ENCODE measurements at regions not wholly inside any gene's neighbourhood (a gene's known extent, or its start where the extent isn't known, plus 50 kb on each side); places are given as distances from the start of the nearest gene placed in this dataset.
A peak's percentile ranks its signal among the peaks of the same experiment; 100 is the strongest.

DNA sequence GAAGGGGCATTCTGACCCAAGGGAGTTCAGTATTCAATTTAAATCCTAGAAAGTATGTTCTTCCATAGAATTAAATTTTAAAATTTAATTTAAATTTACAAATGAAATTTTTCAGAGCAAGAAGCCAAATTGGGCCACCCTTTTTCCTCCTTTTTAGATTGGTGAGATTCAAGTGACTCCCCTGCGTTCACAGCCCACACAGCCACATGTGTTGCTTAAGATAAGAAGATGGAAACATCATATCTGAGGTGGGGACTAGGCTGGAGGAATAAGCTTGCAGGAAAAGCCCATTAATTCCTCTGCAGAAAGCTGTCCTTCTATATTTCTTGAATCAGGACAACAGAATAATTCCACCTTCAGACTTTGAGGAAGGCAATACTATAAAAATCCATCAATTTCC is 392.7 kb upstream of the ZNF507 start:
- Histone ChIP-seq H3K4ac (ENCODE audit: low read depth, low read length) (no peak overlapping the region), H2AFZ (ENCODE audit: insufficient read depth, low read length, poor library complexity) (no peak overlapping the region), H3K23ac (ENCODE audit: low read length) (no peak overlapping the region), H3K79me1 (ENCODE audit: low read length) (no peaks in the 10 kb centered on the region), H2BK5ac (ENCODE audit: low read depth, low read length, poor library complexity) (no peak overlapping the region), H3K4me1 (ENCODE audit: control insufficient read depth in 1 of 2, insufficient read depth in 2 of 2, low read length in 2 of 2) (no peaks in the 10 kb centered on the region), H2BK120ac (ENCODE audit: insufficient read depth, low read length, poor library complexity) (no peak overlapping the region), H3K9me3 (ENCODE audit: insufficient read depth, low read depth, low read length) (no peaks in the 10 kb centered on the region), H3K9ac (ENCODE audit: low read length) (no peak overlapping the region), H4K91ac (ENCODE audit: low read depth, low read length) (no peak overlapping the region), H3K18ac (ENCODE audit: low read length) (no peak overlapping the region), H4K12ac (ENCODE audit: low read depth, low read length) (no peak overlapping the region), H3K27me3 (ENCODE audit: insufficient read depth, low read length) (no peaks in the 10 kb centered on the region), H4K8ac (ENCODE audit: low read depth, low read length) (no peak overlapping the region), H3K4me2 (ENCODE audit: low read length) (no peak overlapping the region), H3K79me2 (ENCODE audit: control insufficient read depth, insufficient read depth, low read length, poor library complexity) (no peaks in the 10 kb centered on the region), H3K14ac (ENCODE audit: low read length) (no peak overlapping the region), H3K36me3 (ENCODE audit: control insufficient read depth in 1 of 2, insufficient read depth in 2 of 2, low read length in 2 of 2) (no peaks in the 10 kb centered on the region), H2AK5ac (ENCODE audit: low read length) (no peak overlapping the region), H3K4me3 (ENCODE audit: low read depth, low read length) (no peak overlapping the region), H3K27ac (ENCODE audit: low read depth, low read length) (no peak overlapping the region), H2BK12ac (ENCODE audit: low read length) (no peak overlapping the region)
- DNase-seq = no peak
- no CpG with 5 or more reads among the region's 1 CpG for WGBS (ENCODE audit: extremely low coverage, insufficient coverage, insufficient read length)

DNA sequence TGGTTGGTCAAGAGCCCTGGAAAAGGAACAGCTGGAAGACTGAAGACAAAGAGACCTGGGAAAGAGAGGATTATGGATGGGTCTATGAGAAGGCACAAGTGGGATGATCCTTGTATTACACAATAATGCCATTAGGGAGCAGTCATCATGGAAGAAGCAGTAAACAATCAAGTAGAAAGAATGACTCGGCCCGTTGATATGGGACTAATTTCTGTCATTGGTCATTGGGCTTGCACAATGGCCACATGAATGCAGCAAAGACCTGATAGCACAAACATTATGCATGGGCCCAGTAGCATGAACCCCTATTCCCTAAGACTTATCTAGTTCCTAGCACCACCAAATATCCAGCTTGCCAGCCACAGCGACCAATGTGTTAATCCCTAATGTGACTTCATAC is 390.3 kb upstream of the ZNF507 start:
- no peak overlapping the region for H2AFZ ChIP-seq (ENCODE audit: insufficient read depth, low read length, poor library complexity)
- H3K27ac ChIP-seq (ENCODE audit: low read depth, low read length) = no peak overlapping the region
- no peak overlapping the region for H2BK5ac ChIP-seq (ENCODE audit: low read depth, low read length, poor library complexity)
- no peak overlapping the region for H4K8ac ChIP-seq (ENCODE audit: low read depth, low read length)
- H3K23ac ChIP-seq (ENCODE audit: low read length) = no peak overlapping the region
- no peak overlapping the region for H2BK120ac ChIP-seq (ENCODE audit: insufficient read depth, low read length, poor library complexity)
- no peak overlapping the region for H3K4me3 ChIP-seq (ENCODE audit: low read depth, low read length)
- H2BK12ac ChIP-seq (ENCODE audit: low read length) = no peak overlapping the region
- peak in 1 of 2 donors; percentile 3 for DNase-seq
- H3K9ac ChIP-seq (ENCODE audit: low read length) = no peak overlapping the region
- no peaks in the 10 kb centered on the region for H3K9me3 ChIP-seq (ENCODE audit: insufficient read depth, low read depth, low read length)
- H3K4me1 ChIP-seq (ENCODE audit: control insufficient read depth in 1 of 2, insufficient read depth in 2 of 2, low read length in 2 of 2) = no peaks in the 10 kb centered on the region
- no peaks in the 10 kb centered on the region for H3K27me3 ChIP-seq (ENCODE audit: insufficient read depth, low read length)
- H3K14ac ChIP-seq (ENCODE audit: low read length) = no peak overlapping the region
- no peak overlapping the region for H4K12ac ChIP-seq (ENCODE audit: low read depth, low read length)
- H4K91ac ChIP-seq (ENCODE audit: low read depth, low read length) = no peak overlapping the region
- no CpG with 5 or more reads among the region's 3 CpGs for WGBS (ENCODE audit: extremely low coverage, insufficient coverage, insufficient read length)
- H3K4me2 ChIP-seq (ENCODE audit: low read length) = no peak overlapping the region
- H3K4ac ChIP-seq (ENCODE audit: low read depth, low read length) = no peak overlapping the region
- H3K79me2 ChIP-seq (ENCODE audit: control insufficient read depth, insufficient read depth, low read length, poor library complexity) = no peaks in the 10 kb centered on the region
- no peaks in the 10 kb centered on the region for H3K36me3 ChIP-seq (ENCODE audit: control insufficient read depth in 1 of 2, insufficient read depth in 2 of 2, low read length in 2 of 2)
- H3K18ac ChIP-seq (ENCODE audit: low read length) = no peak overlapping the region
- no peak overlapping the region for H2AK5ac ChIP-seq (ENCODE audit: low read length)
- no peaks in the 10 kb centered on the region for H3K79me1 ChIP-seq (ENCODE audit: low read length)

DNA sequence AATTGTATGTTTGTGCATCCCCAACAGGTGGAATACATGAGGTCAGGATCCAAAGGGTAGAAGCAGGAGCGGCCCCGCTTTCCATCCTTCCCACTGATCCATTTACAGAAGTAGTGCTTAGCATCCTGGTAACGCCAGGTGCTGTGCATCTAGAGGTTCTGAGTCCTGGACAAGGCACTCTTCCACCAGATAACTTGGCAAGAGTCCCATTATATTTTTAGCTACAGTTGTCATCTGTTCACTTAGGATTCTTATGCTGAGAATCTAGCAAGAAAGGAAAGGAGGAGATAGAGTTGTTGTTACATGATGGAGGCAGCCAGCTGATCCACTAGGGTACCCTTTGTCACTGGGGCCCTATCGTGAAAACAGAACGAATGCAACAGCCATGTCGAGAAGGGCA is 389.5 kb upstream of the ZNF507 start:
- Histone ChIP-seq H3K18ac (ENCODE audit: low read length) (no peak overlapping the region), H3K9me3 (ENCODE audit: insufficient read depth, low read depth, low read length) (no peaks in the 10 kb centered on the region), H3K79me1 (ENCODE audit: low read length) (no peaks in the 10 kb centered on the region), H4K91ac (ENCODE audit: low read depth, low read length) (no peak overlapping the region), H3K79me2 (ENCODE audit: control insufficient read depth, insufficient read depth, low read length, poor library complexity) (no peaks in the 10 kb centered on the region), H2BK12ac (ENCODE audit: low read length) (no peak overlapping the region), H3K36me3 (ENCODE audit: control insufficient read depth in 1 of 2, insufficient read depth in 2 of 2, low read length in 2 of 2) (no peaks in the 10 kb centered on the region), H3K23ac (ENCODE audit: low read length) (no peak overlapping the region), H3K9ac (ENCODE audit: low read length) (no peak overlapping the region), H3K4ac (ENCODE audit: low read depth, low read length) (no peak overlapping the region), H3K4me3 (ENCODE audit: low read depth, low read length) (no peak overlapping the region), H4K12ac (ENCODE audit: low read depth, low read length) (no peak overlapping the region), H3K27ac (ENCODE audit: low read depth, low read length) (no peak overlapping the region), H2BK120ac (ENCODE audit: insufficient read depth, low read length, poor library complexity) (no peak overlapping the region), H3K14ac (ENCODE audit: low read length) (no peak overlapping the region), H2AK5ac (ENCODE audit: low read length) (no peak overlapping the region), H2BK5ac (ENCODE audit: low read depth, low read length, poor library complexity) (no peak overlapping the region), H3K27me3 (ENCODE audit: insufficient read depth, low read length) (no peaks in the 10 kb centered on the region), H3K4me1 (ENCODE audit: control insufficient read depth in 1 of 2, insufficient read depth in 2 of 2, low read length in 2 of 2) (no peaks in the 10 kb centered on the region), H4K8ac (ENCODE audit: low read depth, low read length) (no peak overlapping the region), H3K4me2 (ENCODE audit: low read length) (no peak overlapping the region), H2AFZ (ENCODE audit: insufficient read depth, low read length, poor library complexity) (no peak overlapping the region)
- WGBS (ENCODE audit: extremely low coverage, insufficient coverage, insufficient read length) = no CpG with 5 or more reads among the region's 6 CpGs
- no peak for DNase-seq

DNA sequence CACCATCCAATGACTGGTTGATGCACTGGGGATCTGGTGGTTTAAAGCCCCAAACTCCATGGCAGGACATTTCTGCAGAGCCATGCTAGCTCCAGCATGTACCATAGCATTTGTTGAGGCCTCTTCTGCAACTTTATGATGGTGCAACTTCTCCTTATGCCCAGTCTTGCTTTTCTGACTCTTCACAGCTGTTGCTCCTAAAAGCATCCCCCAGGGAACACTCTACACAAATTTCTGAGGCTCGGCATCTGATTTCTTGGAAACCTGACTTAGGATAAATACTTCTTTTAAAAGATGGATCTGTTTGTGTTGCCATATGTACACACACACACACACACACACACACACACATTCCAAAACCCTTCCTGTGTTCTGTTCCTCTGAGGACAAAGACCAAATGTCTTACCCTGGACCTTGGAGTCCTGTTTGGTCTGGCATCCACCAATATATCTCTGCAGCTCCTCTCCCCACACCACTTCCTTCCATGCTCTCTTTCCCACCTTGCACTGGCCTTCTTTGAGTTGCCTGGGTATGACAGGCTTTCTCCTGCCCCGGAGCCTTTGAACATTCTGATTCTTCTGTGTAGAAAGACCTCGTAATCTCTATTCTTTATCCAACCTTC is 388.5 kb upstream of the ZNF507 start:
- no peak overlapping the region for H2AK5ac ChIP-seq (ENCODE audit: low read length)

More for the DNA sequence above, 388.5 kb upstream of the ZNF507 start:
- Histone ChIP-seq H3K27ac (ENCODE audit: low read depth, low read length) (no peak overlapping the region), H3K4me3 (ENCODE audit: low read depth, low read length) (no peak overlapping the region), H3K9me3 (ENCODE audit: insufficient read depth, low read depth, low read length) (no peaks in the 10 kb centered on the region), H3K18ac (ENCODE audit: low read length) (no peak overlapping the region), H3K27me3 (ENCODE audit: insufficient read depth, low read length) (no peaks in the 10 kb centered on the region), H3K14ac (ENCODE audit: low read length) (no peak overlapping the region), H3K79me1 (ENCODE audit: low read length) (no peaks in the 10 kb centered on the region), H3K36me3 (ENCODE audit: control insufficient read depth in 1 of 2, insufficient read depth in 2 of 2, low read length in 2 of 2) (no peaks in the 10 kb centered on the region), H3K4ac (ENCODE audit: low read depth, low read length) (no peak overlapping the region), H4K91ac (ENCODE audit: low read depth, low read length) (no peak overlapping the region), H2AFZ (ENCODE audit: insufficient read depth, low read length, poor library complexity) (no peak overlapping the region), H3K4me1 (ENCODE audit: control insufficient read depth in 1 of 2, insufficient read depth in 2 of 2, low read length in 2 of 2) (no peaks in the 10 kb centered on the region), H3K4me2 (ENCODE audit: low read length) (no peak overlapping the region), H4K12ac (ENCODE audit: low read depth, low read length) (no peak overlapping the region), H3K23ac (ENCODE audit: low read length) (no peak overlapping the region), H2BK120ac (ENCODE audit: insufficient read depth, low read length, poor library complexity) (no peak overlapping the region), H2BK12ac (ENCODE audit: low read length) (no peak overlapping the region), H4K8ac (ENCODE audit: low read depth, low read length) (no peak overlapping the region), H3K9ac (ENCODE audit: low read length) (no peak overlapping the region), H2BK5ac (ENCODE audit: low read depth, low read length, poor library complexity) (no peak overlapping the region), H3K79me2 (ENCODE audit: control insufficient read depth, insufficient read depth, low read length, poor library complexity) (no peaks in the 10 kb centered on the region)
- WGBS (ENCODE audit: extremely low coverage, insufficient coverage, insufficient read length) = no CpG with 5 or more reads among the region's 3 CpGs
- no peak for DNase-seq
